BE2C (cell line): ENCODE measurements at regions not wholly inside any gene's neighbourhood (a gene's known extent, or its start where the extent isn't known, plus 50 kb on each side); places are given as distances from the start of the nearest gene placed in this dataset.

Source experiments
- DNase-seq: peaks from one replicate; pipeline ENCODE4 v3.0.0-alpha.2; 2020
- H3K27me3 ChIP-seq: fragments of 250-450 bp; sonication (Bioruptor Pico); 2 replicates; pipeline ENCODE4 v1.5.1; 2020; ENCODE audit warnings: mild to moderate bottlenecking
- H3K36me3 ChIP-seq: fragments of 250-450 bp; sonication (Bioruptor Pico); 2 replicates; pipeline ENCODE4 v1.5.1; 2020; ENCODE audit warnings: mild to moderate bottlenecking
- H3K4me1 ChIP-seq: fragments of 250-450 bp; sonication (Bioruptor Pico); 2 replicates; pipeline ENCODE4 v1.5.1; 2020
- H3K4me3 ChIP-seq: 2 replicates; pipeline ENCODE4 v1.5.1; 2011; ENCODE audit warnings: low read depth, low read length
- H3K9me3 ChIP-seq: fragments of 250-450 bp; sonication (Bioruptor Pico); 2 replicates; pipeline ENCODE4 v1.5.1; 2020
- CTCF ChIP-seq: IDR thresholded peaks from 2 replicates; pipeline ENCODE4 v1.5.1; 2012; ENCODE audit warnings: mild to moderate bottlenecking, low read depth, low read length

GRCh38 chr16:72664509-72665408 lies 383.2 kb downstream of the ZFHX3 start:
- no peaks in the 10 kb centered on the region for H3K9me3 ChIP-seq
- peak overlapping the region; percentile 86 for H3K4me3 ChIP-seq
- H3K27me3 ChIP-seq: no peaks in the 10 kb centered on the region
- no peaks in the 10 kb centered on the region for H3K36me3 ChIP-seq
- DNase-seq: peak; percentile 98
- no peak; the same call in 1 of the 2 replicates for TF ChIP-seq CTCF
- H3K4me1 ChIP-seq: 0 out of 2 replicates have a peak, but pooled peaks cover 4% of the 10 kb centered on the region

GRCh38 chr16:72664056-72664508 lies 383.8 kb downstream of the ZFHX3 start:
- DNase-seq: no peak
- 0 out of 2 replicates have a peak, but pooled peaks cover 4% of the 10 kb centered on the region for H3K4me1 ChIP-seq

GRCh38 chr16:72658888-72659717 lies 388.8 kb downstream of the ZFHX3 start:
- DNase-seq: no peak

More at GRCh38 chr16:72664056-72664508, 383.8 kb downstream of the ZFHX3 start:
- Histone ChIP-seq H3K36me3 (no peaks in the 10 kb centered on the region), H3K27me3 (no peaks in the 10 kb centered on the region), H3K4me3 (peak overlapping the region; percentile 86), H3K9me3 (no peaks in the 10 kb centered on the region)
- TF ChIP-seq CTCF: no peak

GRCh38 chr16:72657791-72658190 lies 390.1 kb downstream of the ZFHX3 start:
- Histone ChIP-seq H3K27me3 (no peaks in the 10 kb centered on the region), H3K9me3 (no peaks in the 10 kb centered on the region), H3K4me1 (no peaks in the 10 kb centered on the region), H3K36me3 (no peaks in the 10 kb centered on the region), H3K4me3 (no peak overlapping the region)
- TF ChIP-seq CTCF: no peak
- no peak for DNase-seq

More at GRCh38 chr16:72658888-72659717, 388.8 kb downstream of the ZFHX3 start:
- H3K27me3 ChIP-seq: no peaks in the 10 kb centered on the region
- no peak overlapping the region for H3K4me3 ChIP-seq
- H3K36me3 ChIP-seq: no peaks in the 10 kb centered on the region
- no peaks in the 10 kb centered on the region for H3K9me3 ChIP-seq
- no peak for TF ChIP-seq CTCF
- no peaks in the 10 kb centered on the region for H3K4me1 ChIP-seq

GRCh38 chr16:72657164-72657563 lies 390.8 kb downstream of the ZFHX3 start:
- DNase-seq: no peak
- no peak for TF ChIP-seq CTCF
- Histone ChIP-seq H3K4me3 (no peak overlapping the region), H3K36me3 (no peaks in the 10 kb centered on the region), H3K9me3 (no peaks in the 10 kb centered on the region), H3K27me3 (no peaks in the 10 kb centered on the region), H3K4me1 (no peaks in the 10 kb centered on the region)
